Loucy (cell line): ENCODE measurements at regions not wholly inside any gene's neighbourhood (a gene's known extent, or its start where the extent isn't known, plus 50 kb on each side); places are given as distances from the start of the nearest gene placed in this dataset.

ENCODE experiments used
- EZH2phosphoT487 ChIP-seq: fragments of 200-600 bp; IDR thresholded peaks from 2 replicates; pipeline ENCODE4 v1.6.1; 2018; ENCODE audit warnings: antibody characterized with exemption, mild to moderate bottlenecking, moderate library complexity, borderline replicate concordance
- TF ChIP-seq, protein P1 (sequence below): fragments of 200-600 bp; sonication (generic); conservative IDR thresholded peaks from 2 replicates; pipeline ENCODE4 v1.5.1; 2014; ENCODE audit warnings: mild to moderate bottlenecking, antibody characterized with exemption, low read length

GRCh38 chr2:53114582-53114981 is 653.0 kb upstream of the CHAC2 start:
- TF ChIP-seq EZH2phosphoT487: no peak
- TF ChIP-seq, protein P1, sequence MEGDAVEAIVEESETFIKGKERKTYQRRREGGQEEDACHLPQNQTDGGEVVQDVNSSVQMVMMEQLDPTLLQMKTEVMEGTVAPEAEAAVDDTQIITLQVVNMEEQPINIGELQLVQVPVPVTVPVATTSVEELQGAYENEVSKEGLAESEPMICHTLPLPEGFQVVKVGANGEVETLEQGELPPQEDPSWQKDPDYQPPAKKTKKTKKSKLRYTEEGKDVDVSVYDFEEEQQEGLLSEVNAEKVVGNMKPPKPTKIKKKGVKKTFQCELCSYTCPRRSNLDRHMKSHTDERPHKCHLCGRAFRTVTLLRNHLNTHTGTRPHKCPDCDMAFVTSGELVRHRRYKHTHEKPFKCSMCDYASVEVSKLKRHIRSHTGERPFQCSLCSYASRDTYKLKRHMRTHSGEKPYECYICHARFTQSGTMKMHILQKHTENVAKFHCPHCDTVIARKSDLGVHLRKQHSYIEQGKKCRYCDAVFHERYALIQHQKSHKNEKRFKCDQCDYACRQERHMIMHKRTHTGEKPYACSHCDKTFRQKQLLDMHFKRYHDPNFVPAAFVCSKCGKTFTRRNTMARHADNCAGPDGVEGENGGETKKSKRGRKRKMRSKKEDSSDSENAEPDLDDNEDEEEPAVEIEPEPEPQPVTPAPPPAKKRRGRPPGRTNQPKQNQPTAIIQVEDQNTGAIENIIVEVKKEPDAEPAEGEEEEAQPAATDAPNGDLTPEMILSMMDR: no peak
